ENCODE measurements at regions not wholly inside any gene's neighbourhood (a gene's known extent, or its start where the extent isn't known, plus 50 kb on each side); places are given as distances from the start of the nearest gene placed in this dataset.

DNA sequence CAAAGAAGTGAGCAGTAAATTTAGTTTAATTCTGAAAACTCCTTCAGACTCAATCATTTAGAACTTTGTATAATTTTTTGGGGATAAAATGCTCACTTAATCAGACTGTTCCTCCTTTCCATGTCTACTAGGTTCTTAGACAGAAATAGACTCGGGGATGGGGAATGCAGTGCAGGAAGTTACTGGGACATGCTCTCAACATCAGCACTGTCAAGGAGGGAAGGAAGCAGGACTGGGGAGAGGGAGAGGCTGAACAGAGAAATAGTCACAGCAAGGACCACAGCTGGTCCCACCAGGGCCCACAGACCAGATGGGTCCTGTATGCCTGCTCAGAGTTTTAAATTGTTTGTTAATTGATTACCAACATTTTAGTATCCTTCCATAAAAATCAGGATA lies 310.1 kb upstream of the MSX2 start:
- no peak for DNase-seq

DNA sequence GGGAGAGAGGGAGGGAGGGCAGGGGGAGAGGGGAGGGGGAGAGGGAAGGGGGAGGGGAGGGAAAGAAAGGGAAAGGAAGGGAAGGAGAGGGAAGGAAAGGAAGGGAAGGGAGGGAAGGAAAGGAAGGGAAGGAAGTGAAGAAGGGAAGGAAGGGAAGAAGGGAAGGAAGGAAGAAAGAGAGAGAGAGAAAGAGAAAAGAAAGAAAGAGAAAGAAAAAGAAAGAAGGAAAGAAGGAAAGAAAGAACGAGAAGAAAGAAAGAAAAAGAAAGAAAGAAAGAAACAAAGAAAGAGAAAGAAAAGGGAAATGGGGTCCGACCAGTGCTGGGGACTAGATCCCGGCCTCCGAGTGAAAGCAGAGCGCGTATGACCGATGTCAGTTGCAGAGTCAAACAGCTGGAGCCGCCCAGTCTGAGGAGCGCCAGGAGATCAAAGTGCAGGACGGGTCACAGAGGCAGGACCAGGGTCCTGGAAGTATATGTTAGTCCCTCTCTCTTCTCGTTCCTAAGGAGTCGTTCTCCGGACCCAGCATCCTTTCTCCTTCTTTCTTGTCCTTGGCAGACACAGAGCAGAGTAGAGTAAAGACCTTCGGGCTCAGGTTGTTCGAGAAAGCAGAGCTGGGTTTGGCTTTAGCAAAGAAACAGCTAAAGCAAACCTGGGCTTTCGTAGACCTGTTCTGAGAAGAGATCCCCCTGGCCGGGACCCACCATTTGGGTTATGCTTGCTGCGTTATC lies 305.4 kb upstream of the MSX2 start:
- DNase-seq, result no peak

DNA sequence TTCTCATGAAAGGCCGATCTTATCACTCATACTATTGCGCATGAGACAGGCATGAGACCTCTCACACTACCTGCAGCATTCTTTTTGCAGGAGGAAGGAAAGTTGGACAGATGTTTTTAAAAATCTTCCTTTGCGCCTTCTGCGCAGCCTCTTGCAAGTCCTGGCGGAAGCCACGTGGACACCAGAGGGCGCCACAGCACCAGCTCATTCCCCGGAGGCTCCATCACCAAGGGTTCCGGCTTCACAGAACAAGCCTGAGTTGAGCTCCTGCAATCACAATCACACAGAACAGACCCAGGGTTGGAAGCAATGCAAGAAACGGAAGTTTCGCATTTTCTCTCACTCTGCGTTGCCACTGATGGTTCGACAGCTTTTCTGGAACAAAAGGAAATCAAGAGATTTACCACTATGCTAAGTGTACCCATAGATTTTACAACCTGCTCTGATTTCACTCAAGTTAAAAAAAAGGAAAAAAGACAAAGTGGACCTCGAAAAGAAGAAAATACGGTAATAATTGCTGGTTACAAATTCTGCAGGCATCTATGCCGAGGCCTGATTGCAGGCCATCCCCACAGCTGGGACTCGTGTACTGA lies 304.7 kb upstream of the MSX2 start:
- DNase-seq, result peak; percentile 75

DNA sequence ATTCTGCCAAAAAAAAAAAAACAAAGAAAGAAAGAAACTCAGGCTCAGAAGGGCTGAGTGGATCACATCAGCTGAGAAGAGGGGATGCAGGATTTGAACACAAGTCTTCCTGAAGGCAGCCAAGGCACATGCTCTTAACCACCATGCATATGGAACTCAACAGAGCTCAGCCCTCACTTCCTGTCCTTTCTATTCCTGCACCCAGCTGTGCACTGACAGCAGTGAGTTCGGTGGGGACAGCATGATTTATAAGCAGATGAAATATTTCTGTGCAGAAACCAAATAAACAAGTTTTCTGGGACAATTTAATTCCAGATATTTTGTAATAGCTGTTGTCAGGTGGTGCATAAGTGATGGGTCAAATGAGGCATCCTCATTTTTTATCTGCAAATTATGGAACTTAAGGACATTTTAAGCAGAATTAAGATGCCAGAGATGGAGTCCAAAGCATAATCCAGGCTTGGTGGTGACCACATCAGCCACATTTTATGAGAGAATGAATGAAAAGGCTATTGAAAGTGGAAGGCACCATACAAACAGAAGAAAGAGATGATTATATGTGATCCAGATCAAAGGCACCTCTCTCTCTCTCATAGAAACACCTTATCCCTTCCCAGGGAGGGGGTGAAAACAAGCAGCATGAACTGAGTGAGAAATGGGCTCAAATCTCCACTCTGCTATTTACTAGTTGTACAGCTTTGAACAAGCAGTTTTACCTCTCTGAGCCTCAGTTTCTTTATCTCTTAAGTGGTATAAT lies 303.6 kb upstream of the MSX2 start:
- DNase-seq, result no peak

DNA sequence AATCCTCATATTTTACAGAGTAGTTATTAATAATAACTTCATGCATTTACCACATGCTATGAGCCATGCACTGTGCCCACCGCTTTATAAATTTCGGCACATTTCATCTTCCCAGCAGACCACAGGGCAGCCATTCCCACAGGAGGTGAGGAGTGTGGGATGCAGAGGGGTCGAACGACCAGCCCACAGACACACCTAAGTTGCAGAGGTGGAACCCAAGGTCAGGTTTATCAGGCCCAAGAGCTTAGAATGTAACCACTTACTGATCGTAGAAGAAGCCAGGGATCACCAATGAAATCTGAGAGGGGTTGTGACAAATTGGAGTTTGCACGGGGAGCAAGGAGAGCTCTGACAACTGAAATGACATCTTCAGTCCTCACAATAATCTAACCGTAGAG lies 303.0 kb upstream of the MSX2 start:
- no peak for DNase-seq

DNA sequence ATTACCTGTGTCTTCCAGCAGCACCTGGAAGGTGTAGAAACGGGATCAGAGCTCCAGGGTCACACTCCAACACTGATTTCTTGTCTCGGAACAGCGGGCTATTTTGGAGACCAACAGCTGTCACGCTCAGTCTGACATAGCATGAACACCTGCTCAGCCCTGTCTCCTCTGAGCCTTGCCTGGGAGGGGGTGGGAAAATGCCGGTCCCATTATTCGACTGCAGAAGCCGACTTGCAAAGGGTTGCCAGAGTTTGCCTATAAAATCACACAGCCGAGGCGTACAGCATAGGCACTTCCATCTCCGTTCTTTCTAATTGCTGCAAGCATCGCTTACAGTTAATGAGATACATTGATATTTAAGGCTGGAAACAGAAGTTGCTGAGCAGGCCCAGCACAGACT lies 300.8 kb upstream of the MSX2 start:
- no peak for DNase-seq

DNA sequence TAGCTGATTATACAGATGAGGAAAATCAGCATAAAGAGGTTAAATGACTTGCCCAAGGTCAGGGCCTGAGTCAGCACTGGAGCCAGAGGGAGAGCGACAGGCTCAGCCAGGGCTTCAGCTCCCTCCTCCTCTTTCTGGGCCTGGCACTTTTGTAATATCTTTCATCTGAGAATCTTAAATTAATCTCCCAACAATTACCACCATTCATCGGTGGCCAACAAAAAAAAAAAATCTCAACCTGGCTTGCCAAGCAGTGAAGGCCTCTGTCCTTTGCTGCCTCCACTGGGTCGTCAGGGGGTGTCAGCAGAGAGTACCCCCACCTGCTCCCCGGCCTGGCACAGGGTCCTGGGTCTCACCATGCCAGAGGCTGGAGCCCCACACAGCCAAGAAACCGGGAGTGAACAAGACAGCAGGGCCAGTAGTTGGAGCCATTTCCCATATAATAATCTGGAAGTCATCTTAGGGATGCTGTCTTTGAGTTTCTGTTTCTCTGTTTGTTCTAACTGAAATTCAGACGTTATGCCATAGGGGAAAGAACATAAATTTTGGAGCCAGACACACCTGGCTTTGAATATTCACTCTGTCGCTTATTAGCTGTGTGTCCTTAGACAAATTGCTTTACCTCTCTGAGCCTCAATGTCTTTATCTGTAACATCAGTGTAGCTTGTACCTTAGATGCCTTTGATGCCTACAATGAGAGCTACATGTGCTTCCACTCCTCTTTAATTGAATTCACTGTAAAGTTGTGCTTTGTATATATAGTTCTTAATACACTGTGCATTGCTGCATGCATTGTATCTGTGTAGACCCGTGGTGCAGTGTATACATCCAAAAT lies 299.9 kb upstream of the MSX2 start:
- DNase-seq, result no peak

DNA sequence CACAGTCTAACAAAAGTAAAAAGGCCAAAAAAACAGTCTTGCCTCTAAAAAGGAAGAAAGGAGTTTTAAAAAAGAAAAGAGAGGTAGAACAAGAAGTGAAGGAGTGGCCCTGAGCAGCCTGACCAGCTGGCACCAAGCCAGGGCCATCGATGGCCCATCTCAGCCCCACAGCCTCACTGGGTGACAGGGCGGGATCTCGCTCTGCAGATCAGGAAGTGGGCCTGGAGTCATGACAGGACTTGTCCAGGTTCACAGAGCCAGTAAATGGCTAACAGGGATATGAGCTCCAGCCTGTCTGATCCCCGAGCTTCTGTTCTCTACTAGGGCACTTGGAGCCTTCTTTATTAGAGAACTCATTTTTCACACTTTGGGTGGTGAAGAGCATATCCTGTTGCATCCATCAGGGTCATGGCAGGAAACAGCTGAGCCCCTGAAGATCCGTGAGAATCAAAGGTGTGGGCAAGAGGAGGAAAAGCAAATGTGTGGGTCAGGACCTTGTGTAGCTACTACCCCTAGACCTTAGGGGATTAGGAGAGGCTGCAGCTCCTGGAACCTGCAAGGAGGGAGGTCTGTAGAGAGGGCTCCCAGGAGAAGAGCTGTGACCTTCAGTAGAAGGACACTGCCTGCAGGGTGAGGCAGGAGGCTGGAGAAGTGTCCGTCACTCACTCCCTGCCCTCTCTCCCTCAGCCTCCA lies 299.0 kb upstream of the MSX2 start:
- no peak for DNase-seq

DNA sequence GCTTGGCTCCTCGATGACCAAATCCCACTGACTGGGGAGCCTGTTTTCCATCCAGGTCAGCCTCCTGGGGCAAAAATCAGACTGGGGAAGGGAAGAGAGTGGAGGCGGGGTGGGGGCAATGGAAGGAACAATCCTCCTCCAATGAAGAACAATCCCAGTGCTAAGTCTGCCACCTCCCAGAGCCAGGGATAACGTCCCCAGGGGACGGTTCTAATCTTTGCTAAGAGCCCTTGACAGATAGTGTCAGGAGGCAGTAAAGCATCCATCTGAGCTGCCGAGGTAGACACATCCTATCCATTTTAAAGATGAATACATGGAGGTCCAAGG lies 298.5 kb upstream of the MSX2 start:
- DNase-seq, result no peak

DNA sequence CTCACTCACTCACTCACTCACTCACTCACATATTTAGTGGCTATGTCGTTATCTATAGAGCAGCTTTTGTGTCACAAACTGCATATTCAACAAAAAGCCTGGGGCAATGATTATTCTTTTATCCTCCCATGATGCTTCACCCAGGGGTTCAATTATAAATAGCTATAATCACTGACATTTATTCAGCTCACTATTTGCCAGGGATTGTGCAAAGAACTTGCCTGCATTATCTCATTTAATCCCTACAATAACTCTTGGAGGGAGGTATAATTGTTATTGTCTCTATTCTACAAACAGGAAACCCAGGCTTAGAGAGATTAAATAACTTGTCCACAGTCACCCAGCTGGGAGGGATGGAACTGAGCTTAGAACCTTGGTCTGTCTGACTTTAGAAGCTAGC lies 298.0 kb upstream of the MSX2 start:
- no peak for DNase-seq

DNA sequence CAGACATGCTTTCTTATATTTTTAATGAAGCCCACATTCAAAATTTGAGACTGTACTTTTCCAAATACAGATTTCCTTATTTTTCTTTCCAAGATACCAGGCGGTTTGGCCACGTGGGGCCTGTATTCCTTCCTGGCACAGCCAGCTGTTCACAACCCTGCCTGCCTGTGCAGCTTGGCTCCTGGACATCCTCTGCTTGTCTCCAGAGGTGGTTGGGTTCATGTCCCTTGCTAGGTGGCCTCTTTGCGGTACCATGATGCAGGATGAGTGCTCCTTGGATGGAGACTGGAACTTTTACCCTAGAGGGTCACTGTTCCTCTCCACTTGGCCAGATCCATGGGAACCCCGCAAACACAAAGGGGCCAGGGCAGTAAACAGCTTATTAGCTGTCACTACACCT lies 297.5 kb upstream of the MSX2 start:
- DNase-seq, result no peak

DNA sequence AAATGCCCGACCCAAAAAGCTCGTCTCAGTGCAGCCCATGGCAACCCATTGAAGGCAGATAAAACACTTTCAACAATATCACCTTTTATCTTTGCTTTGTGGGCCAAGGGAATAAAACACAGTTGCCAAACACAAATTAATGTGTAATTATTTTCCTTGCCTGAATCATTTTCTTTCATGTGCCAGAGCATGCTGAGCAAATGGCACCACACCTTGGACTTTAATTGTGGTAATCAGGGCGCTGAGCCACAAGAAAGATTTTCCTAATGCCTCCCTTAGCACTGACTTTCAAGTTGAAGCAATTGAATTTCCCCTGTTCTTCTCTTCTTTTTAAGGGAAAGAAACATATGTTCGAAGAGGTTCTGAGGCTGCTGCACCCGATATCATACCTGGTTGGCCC lies 297.1 kb upstream of the MSX2 start:
- no peak for DNase-seq

DNA sequence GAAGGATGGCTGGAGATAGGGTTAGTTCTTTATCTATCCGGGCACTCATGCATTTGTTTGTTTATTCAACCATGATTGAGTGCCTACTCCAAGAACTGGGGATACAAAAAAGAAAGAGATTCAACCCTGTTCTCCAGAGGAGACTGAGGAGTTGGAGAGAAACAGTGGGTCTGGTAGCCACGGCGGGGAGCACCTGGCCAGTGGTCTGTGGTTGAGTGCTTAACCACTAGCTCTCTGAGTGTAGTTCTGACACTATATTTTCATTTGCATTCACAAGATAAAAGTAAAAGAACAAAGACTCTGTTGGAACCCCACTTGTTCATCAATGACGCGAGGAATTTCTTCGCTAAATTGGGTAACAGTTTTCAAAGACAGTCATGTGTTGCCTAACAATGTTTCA lies 295.5 kb upstream of the MSX2 start:
- no peak for DNase-seq

DNA sequence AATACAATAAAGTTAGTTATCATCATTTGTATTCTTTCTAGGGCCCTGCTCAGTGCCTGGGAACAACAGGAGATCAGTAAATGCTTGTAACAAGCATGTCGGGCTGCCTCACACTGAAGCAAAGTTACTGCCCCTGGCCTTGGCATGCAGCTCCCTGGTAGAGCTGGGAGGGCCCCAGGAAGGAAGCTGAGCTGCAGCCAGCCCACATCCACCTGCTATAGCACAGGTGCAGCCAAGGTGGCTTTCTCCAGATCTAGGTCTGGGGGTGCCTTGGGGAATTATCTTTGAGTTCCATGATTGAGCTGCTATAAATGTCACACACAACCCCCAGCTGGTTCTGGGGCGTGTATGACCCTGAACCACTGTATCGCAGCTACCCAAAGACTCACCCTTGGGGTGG lies 293.4 kb upstream of the MSX2 start:
- no peak for DNase-seq

DNA sequence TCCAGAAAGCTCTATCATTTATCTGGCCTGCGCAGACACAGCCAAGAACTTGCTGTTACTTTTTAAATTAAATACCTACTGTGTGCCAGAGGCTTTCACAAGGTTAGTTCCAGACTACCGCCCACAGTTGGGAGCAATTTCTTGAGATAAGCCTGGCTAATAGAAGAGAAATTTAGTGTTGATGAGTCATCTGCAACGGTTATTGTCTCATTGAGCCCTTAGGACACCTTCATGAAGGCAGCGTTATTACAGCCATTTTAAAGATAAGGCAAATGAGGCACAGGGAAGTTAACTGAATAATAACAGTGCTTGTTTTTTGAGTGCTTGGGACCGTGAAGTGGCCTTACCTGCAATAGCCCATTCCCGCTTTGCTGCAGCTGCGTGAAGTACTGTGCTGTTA lies 292.9 kb upstream of the MSX2 start:
- no peak for DNase-seq

DNA sequence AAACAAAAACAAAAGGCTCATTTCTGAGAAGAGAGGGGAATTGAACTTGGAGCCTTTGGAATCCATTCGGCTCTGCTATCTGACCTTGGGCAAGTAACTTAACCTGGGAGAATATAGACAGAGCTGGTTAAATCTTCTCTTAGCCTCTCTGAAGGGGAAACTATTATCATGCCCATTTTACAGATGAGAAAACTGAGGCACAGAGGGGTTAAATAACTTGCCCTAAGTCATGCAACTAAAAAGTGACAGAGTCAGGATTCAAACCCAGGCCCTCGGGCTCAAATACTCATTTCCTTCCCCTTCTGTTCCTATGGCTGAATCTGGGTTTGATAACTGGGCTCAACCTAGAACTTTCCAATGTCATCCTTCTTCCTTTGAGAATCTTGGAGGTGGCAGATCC lies 291.3 kb upstream of the MSX2 start:
- no peak for DNase-seq

DNA sequence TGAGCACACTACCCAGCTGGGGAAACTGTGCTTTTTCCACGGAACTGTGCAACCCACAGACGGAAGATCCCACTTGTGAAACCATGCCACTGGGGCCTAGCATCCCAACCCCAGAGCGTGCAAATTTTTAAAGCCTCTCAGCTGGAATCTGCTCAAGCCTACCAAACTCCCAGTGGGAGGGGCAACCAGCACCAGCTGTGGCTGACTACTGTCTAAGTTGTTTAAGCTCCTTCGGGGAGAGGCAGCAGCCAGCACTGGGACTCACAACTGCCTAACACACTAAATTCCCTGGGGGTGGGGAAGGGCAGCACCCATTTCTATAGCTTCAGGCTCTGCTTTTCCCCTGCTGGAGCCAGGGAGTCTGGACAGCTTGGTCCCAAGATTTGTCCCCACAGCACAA lies 287.6 kb upstream of the MSX2 start:
- no peak for DNase-seq

DNA sequence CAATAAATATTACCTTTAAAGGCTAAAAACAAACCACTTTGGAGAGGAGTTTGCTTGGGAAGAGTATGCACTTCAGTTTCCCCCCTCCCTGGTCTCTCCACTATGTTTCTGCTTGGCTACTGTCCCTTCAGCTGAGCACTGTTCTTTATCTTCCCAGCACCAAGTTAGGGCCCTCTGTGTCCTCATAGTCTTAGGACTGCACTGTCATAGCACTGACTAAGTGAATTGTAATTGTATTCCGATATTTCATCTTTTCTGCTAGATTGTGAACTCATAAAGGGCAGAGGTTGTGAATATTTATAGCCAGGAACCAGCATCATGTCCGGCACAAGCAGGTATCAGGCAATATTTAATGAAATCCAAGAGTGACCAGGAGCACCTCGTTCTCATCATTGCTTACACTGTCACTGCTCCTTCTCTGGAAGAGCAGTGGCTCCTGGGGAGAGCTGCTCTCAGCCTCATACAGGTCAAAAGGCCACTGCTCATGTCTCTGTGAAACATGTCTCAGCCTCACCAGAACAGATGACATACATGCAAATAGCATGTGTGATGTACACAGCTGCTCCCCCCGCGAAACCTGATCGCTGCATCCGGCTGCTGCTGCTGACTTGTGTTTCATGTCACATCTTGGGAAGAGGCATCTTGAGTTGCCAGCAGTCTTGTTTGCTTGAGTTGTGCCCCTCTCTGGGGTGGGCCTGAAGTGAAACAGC lies 279.7 kb upstream of the MSX2 start:
- no peak for DNase-seq

DNA sequence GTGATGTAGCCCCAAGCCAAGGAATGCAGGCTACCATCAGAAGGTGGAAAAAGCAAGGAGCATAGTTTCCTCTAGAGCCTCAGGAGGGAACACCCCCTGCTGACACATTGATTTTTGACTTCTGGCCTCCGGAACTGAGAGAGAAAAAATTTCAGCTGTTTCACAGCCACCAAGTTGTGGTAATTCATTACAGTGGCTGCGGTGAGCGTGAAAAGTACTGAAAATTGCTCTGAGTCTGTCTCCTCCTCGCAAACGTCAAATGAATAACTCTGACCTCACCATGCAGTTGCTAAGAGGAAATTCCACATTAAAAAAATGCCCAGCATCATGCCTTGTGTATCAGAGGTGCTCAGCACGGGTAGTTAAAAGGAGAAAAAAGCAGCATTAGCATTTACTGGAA lies 277.9 kb upstream of the MSX2 start:
- DNase-seq, result no peak

DNA sequence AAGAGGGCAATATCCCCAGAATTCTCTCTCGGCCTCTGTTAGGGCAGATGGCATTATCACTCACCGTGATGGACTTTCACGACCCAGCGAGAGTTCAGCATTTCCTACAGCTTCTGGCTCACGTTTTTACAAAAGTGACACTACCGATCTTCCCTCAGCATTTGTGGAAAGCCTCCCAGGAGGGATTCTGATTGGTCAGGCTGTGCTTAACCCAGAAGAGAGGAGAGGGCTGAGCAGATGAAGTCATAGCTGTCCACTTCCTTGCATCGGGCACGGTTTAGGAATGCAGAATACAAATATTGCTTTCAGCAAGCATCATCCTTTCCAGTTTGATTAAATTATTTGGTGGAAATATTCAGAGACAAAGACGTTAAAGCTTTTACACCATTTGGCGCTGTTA lies 277.4 kb upstream of the MSX2 start:
- DNase-seq, result no peak

DNA sequence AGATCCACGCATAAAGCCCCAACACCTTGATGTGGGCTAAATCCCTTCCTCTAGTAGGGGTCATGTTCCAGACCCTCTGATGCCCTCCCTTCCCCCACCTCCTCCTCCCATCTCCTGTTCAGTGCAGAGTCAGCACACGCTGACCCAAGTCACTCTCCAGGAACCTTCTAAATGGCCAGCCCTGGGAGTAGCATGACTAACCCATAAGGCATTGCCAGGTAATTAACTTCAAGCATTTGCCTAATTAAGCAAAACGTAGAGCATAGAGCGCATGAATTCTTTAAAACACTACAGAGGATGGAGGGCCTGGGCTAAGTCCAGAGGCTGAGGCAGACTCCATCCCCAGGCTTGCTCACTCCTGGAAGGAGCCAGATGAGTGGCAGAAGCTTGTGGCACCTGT lies 276.3 kb upstream of the MSX2 start:
- no peak for DNase-seq

DNA sequence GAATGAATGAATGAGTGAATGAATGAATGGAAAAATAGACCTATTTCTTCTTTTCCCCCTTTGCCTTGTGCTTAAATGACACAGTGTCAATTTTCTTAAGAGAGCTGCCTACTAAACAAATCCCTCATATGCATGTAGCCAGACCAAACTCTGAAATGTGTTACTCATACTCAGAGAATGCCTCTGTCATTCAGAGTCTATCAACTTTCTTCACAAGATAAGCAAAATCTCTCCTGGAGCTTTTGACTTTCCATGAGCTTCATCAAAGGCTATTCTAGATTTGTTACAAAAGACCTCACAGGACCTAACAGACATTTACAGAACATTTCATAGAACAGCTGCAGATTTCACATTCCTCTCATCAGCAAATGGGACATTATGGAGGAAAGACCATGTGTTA lies 275.7 kb upstream of the MSX2 start:
- no peak for DNase-seq

Data from activated naive CD4-positive, alpha-beta T cell treated with anti-CD3 and anti-CD28 coated beads, Interleukin-2, amount 50 U/mL, for 16 hours (primary cell).